Gastroesophageal sphincter (tissue), 4 donors: ENCODE measurements at regions not wholly inside any gene's neighbourhood (a gene's known extent, or its start where the extent isn't known, plus 50 kb on each side); places are given as distances from the start of the nearest gene placed in this dataset.

Experiments
- ATAC-seq: fragments of 150-250 bp; one replicate; pipeline ENCODE4 v1.9.1; 2016; ENCODE audit warnings: mild to moderate bottlenecking, moderate library complexity
- H3K27ac ChIP-seq, 4 donors: fragments of 200-600 bp; sonication (generic) in 3 of 4; 1 replicate in 3 of 4; 2 replicates in 1 of 4; pipeline ENCODE4 v1.5.1; 2016 to 2019
- H3K27me3 ChIP-seq: fragments of 200-600 bp; sonication (generic); one replicate; pipeline ENCODE4 v1.5.1; 2019
- H3K36me3 ChIP-seq, 2 donors: fragments of 200-600 bp; sonication (generic); one replicate each; pipeline ENCODE4 v1.5.1; 2019; ENCODE audit warnings: control low read depth in 1 of 2
- H3K4me1 ChIP-seq, 3 donors: fragments of 200-600 bp; sonication (generic); 1 replicate in 2 of 3; 2 replicates in 1 of 3; pipeline ENCODE4 v1.5.1; 2016 to 2019; ENCODE audit warnings: control low read depth in 2 of 3
- H3K4me3 ChIP-seq, 2 donors: fragments of 200-600 bp; sonication (generic); one replicate each; pipeline ENCODE4 v1.5.1; 2019; ENCODE audit warnings: mild to moderate bottlenecking in 1 of 2, moderate library complexity in 1 of 2
- H3K9me3 ChIP-seq, 3 donors: fragments of 200-600 bp; sonication (generic); one replicate each; pipeline ENCODE4 v1.5.1; 2017 to 2019; ENCODE audit warnings: control low read depth in 2 of 3
- CTCF ChIP-seq, 4 experiments: fragments of 200-600 bp in 2 of 4; fragments of 450-650 bp in 2 of 4; sonication (generic) in 1 of 4; IDR thresholded peaks; one replicate each; pipeline ENCODE4 v1.5.1; 2017 to 2019; ENCODE audit warnings: antibody characterized with exemption in 4 of 4, mild to moderate bottlenecking in 2 of 4, moderate library complexity in 2 of 4
- EP300 ChIP-seq: sonication (generic); formaldehyde crosslinking; IDR thresholded peaks from one replicate; pipeline ENCODE4 v1.6.1; 2017; ENCODE audit warnings: antibody characterized with exemption, mild to moderate bottlenecking
- POLR2A ChIP-seq, 2 donors: fragments of 450-650 bp; IDR thresholded peaks; one replicate each; pipeline ENCODE4 v1.6.1; 2017; ENCODE audit warnings: antibody characterized with exemption in 2 of 2, mild to moderate bottlenecking in 2 of 2, moderate library complexity in 1 of 2
- POLR2AphosphoS5 ChIP-seq: sonication (generic); formaldehyde crosslinking; IDR thresholded peaks from one replicate; pipeline ENCODE4 v1.6.1; 2017; ENCODE audit warnings: antibody characterized with exemption
- whole genome bisulfite sequencing, 2 donors: methylation state at CpG; one replicate each; pipeline ENCODE4 v1.1.5; 2018; ENCODE audit warnings: low coverage in 1 of 2; 5-methylcytosine and 5-hydroxymethylcytosine counted together

- TF ChIP-seq POLR2AphosphoS5 (no peak), CTCF (IDR thresholded peaks at IDR 0.05) (no peak), EP300 (no peak), POLR2A (IDR thresholded peaks at IDR 0.05) (no peak)
- no peak for ATAC-seq
- WGBS, 2 donors, result 70 to 94% methylated on average over 2 of the region's 2 CpGs
- Histone ChIP-seq H3K4me3 (no peak overlapping the region), H3K27me3 (no peaks in the 10 kb centered on the region), H3K4me1 (peaks cover 0 to 3% (median 0%) of the 10 kb centered on the region in 3 donors), H3K27ac (no peak overlapping the region), H3K9me3 (no peaks in the 10 kb centered on the region), H3K36me3 (no peaks in the 10 kb centered on the region)
These were observed 160.9 kb upstream of the CCDC150 start for GRCh38 chr2:196478588-196478987.

- no peak for ATAC-seq
- H3K4me1 ChIP-seq, result no peaks in the 10 kb centered on the region
- TF ChIP-seq CTCF (IDR thresholded peaks at IDR 0.05) (no peak), POLR2A (IDR thresholded peaks at IDR 0.05) (no peak), POLR2AphosphoS5 (no peak), EP300 (no peak)
- H3K9me3 ChIP-seq, result no peaks in the 10 kb centered on the region
- no peak overlapping the region for H3K27ac ChIP-seq
- no peaks in the 10 kb centered on the region for H3K36me3 ChIP-seq
- H3K4me3 ChIP-seq, result no peak overlapping the region
- H3K27me3 ChIP-seq, result no peaks in the 10 kb centered on the region
These were observed 160.2 kb upstream of the CCDC150 start for GRCh38 chr2:196479350-196479749.

- ATAC-seq, result no peak
- TF ChIP-seq EP300 (no peak), POLR2A (IDR thresholded peaks at IDR 0.05) (no peak)
- H3K4me1 ChIP-seq, result no peaks in the 10 kb centered on the region
These were observed 158.7 kb upstream of the CCDC150 start for GRCh38 chr2:196480653-196481323.

DNA sequence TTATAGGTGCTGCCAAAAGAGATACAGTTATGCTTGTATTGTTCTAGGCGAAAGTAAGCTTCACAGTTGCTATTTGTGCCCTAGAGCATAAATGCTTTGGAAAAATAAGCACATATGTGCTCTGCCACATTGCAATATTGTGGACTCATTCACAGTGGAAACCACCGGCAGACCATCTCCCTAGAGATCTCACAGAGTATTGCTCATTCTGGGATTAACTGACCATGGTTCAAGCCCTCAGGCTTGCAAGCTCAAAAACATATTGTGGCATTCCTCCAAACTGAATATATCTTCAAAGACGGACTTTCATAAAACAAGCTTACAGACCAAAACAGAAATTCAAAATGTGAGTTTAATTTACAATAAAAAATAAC is 158.2 kb upstream of the CCDC150 start:
- no peak for ATAC-seq
- no peaks in the 10 kb centered on the region for H3K27me3 ChIP-seq
- TF ChIP-seq POLR2AphosphoS5 (no peak), POLR2A (IDR thresholded peaks at IDR 0.05) (no peak), CTCF (IDR thresholded peaks at IDR 0.05) (no peak), EP300 (no peak)
- no peaks in the 10 kb centered on the region for H3K4me1 ChIP-seq
- no peak overlapping the region for H3K4me3 ChIP-seq
- WGBS, 2 donors, result 60 to 64% methylated on average over 3 of the region's 3 CpGs
- no peak overlapping the region for H3K27ac ChIP-seq
- H3K9me3 ChIP-seq, result no peaks in the 10 kb centered on the region
- no peaks in the 10 kb centered on the region for H3K36me3 ChIP-seq

More at GRCh38 chr2:196480653-196481323, 158.7 kb upstream of the CCDC150 start:
- 100% methylated on average over 1 to 2 of the region's 2 CpGs for WGBS, 2 donors
- Histone ChIP-seq H3K36me3 (no peaks in the 10 kb centered on the region), H3K27ac (no peak overlapping the region), H3K27me3 (no peaks in the 10 kb centered on the region), H3K4me3 (no peak overlapping the region), H3K9me3 (no peaks in the 10 kb centered on the region)

DNA sequence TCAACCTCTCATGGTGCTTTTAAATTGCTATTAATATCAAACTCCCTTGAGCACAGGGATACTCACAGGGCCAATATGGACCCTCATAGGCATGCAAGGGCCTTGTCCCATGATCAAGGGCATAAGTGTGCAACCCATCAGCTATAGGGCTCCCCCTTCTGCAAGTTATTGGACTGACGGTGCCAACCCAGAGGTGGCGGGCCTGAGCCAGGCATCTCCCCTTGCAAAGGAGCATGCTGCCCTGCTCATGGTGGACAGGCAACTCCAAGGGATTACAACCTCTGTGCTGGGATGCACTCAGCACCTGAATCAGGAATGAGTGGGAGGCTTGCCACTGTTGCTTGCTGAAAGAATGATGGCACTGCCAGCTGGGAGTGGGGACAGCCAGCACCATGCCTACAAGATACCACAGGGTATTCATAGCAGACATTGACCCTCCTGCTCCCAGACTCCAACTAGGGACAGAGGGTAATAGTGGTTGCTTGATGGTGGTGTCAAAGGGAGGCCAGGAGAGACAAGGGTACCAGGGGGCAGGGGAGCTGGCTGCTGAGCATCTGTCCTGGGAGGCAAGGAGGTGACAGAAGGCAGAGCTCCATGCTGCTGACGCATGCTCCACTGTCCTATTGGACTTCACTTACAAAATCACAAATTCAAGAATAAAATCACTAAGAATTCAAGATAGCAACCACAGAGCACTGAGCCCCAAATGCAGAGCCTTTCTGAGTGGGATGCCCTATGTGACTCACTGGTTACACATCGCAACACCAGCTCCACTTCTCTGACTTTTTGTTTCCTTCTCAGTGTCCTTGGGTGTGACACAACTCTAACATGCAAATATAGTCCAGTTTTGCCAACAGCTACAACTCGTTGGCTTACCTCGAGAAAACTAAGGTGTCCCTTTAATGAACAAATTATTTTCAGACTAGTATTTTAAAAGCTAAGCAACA is 157.1 kb upstream of the CCDC150 start:
- no peaks in the 10 kb centered on the region for H3K36me3 ChIP-seq
- WGBS, 2 donors, result 91 to 92% methylated on average over 4 of the region's 6 CpGs
- no peak for ATAC-seq
- H3K27ac ChIP-seq, result no peak overlapping the region
- no peak for TF ChIP-seq POLR2AphosphoS5
- TF ChIP-seq CTCF (IDR thresholded peaks at IDR 0.05), result no peak
- no peak for TF ChIP-seq EP300
- no peak for TF ChIP-seq POLR2A (IDR thresholded peaks at IDR 0.05)
- H3K4me3 ChIP-seq, result no peak overlapping the region
- H3K9me3 ChIP-seq, result no peaks in the 10 kb centered on the region
- no peaks in the 10 kb centered on the region for H3K4me1 ChIP-seq
- no peaks in the 10 kb centered on the region for H3K27me3 ChIP-seq
